ENCODE measurements at regions not wholly inside any gene's neighbourhood (a gene's known extent, or its start where the extent isn't known, plus 50 kb on each side); places are given as distances from the start of the nearest gene placed in this dataset.

DNA sequence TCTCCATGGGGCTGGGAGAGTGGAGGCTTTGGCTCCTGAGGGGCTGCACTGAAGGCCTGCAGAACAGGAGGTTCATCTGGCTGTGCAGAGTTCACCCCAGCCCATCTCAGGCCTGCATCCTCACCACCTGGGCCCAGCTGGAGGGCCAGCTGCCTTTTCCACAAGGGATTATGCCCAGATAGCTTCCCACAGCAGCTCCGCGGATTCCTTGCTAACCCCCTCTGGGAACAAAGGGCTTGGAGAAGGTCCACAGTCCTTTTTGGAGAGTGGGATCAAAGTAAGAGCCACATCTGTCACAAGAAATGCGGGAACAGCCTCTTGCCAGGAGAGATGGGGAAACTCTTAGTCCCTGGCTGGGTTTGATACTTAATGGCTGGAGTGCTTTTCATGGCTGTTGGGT lies 164.7 kb upstream of the RGMA start:
- Histone ChIP-seq H3K4me3 (ENCODE audit: low read depth in 1 of 2, low read length in 2 of 2) (no peak overlapping the region), H3K4me1 (ENCODE audit: control insufficient read depth in 2 of 2, insufficient read depth in 2 of 2, low read length in 1 of 2) (no peaks in the 10 kb centered on the region), H3K36me3 (ENCODE audit: control insufficient read depth in 2 of 2, insufficient read depth in 2 of 2, low read length in 1 of 2) (no peaks in the 10 kb centered on the region), H3K27ac (ENCODE audit: low read depth in 2 of 2, low read length in 1 of 2) (no peak overlapping the region), H3K9me3 (ENCODE audit: control insufficient read depth in 2 of 2, insufficient read depth in 1 of 2, low read depth in 1 of 2, low read length in 1 of 2) (no peaks in the 10 kb centered on the region), H3K27me3 (ENCODE audit: control insufficient read depth in 1 of 2, insufficient read depth in 2 of 2, low read length in 2 of 2) (no peaks in the 10 kb centered on the region)
- WGBS, 2 donors, result 79 to 84% methylated on average over 3 of the region's 3 CpGs

- Histone ChIP-seq H3K4me3 (ENCODE audit: low read depth in 1 of 2, low read length in 2 of 2) (no peak overlapping the region), H3K27me3 (ENCODE audit: control insufficient read depth in 1 of 2, insufficient read depth in 2 of 2, low read length in 2 of 2) (no peaks in the 10 kb centered on the region), H3K27ac (ENCODE audit: low read depth in 2 of 2, low read length in 1 of 2) (no peak overlapping the region), H3K4me1 (ENCODE audit: control insufficient read depth in 2 of 2, insufficient read depth in 2 of 2, low read length in 1 of 2) (no peaks in the 10 kb centered on the region), H3K36me3 (ENCODE audit: control insufficient read depth in 2 of 2, insufficient read depth in 2 of 2, low read length in 1 of 2) (no peaks in the 10 kb centered on the region), H3K9me3 (ENCODE audit: control insufficient read depth in 2 of 2, insufficient read depth in 1 of 2, low read depth in 1 of 2, low read length in 1 of 2) (no peaks in the 10 kb centered on the region)
- 77 to 85% methylated on average over 2 of the region's 2 CpGs for WGBS, 2 donors
These were observed 163.8 kb upstream of the RGMA start for GRCh38 chr15:93252780-93253179.

- H3K36me3 ChIP-seq (ENCODE audit: control insufficient read depth in 2 of 2, insufficient read depth in 2 of 2, low read length in 1 of 2), result no peaks in the 10 kb centered on the region
- no peaks in the 10 kb centered on the region for H3K27me3 ChIP-seq (ENCODE audit: control insufficient read depth in 1 of 2, insufficient read depth in 2 of 2, low read length in 2 of 2)
- 78 to 83% methylated on average over 8 of the region's 8 CpGs for WGBS, 2 donors
- H3K27ac ChIP-seq (ENCODE audit: low read depth in 2 of 2, low read length in 1 of 2), result no peak overlapping the region
- no peak overlapping the region for H3K4me3 ChIP-seq (ENCODE audit: low read depth in 1 of 2, low read length in 2 of 2)
- no peaks in the 10 kb centered on the region for H3K4me1 ChIP-seq (ENCODE audit: control insufficient read depth in 2 of 2, insufficient read depth in 2 of 2, low read length in 1 of 2)
- no peaks in the 10 kb centered on the region for H3K9me3 ChIP-seq (ENCODE audit: control insufficient read depth in 2 of 2, insufficient read depth in 1 of 2, low read depth in 1 of 2, low read length in 1 of 2)
These were observed 161.9 kb upstream of the RGMA start for GRCh38 chr15:93250950-93251349.

- no peak overlapping the region for H3K4me3 ChIP-seq (ENCODE audit: low read depth in 1 of 2, low read length in 2 of 2)
- H3K4me1 ChIP-seq (ENCODE audit: control insufficient read depth in 2 of 2, insufficient read depth in 2 of 2, low read length in 1 of 2), result no peaks in the 10 kb centered on the region
- no peaks in the 10 kb centered on the region for H3K9me3 ChIP-seq (ENCODE audit: control insufficient read depth in 2 of 2, insufficient read depth in 1 of 2, low read depth in 1 of 2, low read length in 1 of 2)
- no peaks in the 10 kb centered on the region for H3K27me3 ChIP-seq (ENCODE audit: control insufficient read depth in 1 of 2, insufficient read depth in 2 of 2, low read length in 2 of 2)
- H3K36me3 ChIP-seq (ENCODE audit: control insufficient read depth in 2 of 2, insufficient read depth in 2 of 2, low read length in 1 of 2), result no peaks in the 10 kb centered on the region
- WGBS, 2 donors, result 60 to 61% methylated on average over 2 of the region's 2 CpGs
- no peak overlapping the region for H3K27ac ChIP-seq (ENCODE audit: low read depth in 2 of 2, low read length in 1 of 2)
These were observed 161.2 kb upstream of the RGMA start for GRCh38 chr15:93250209-93250608.

DNA sequence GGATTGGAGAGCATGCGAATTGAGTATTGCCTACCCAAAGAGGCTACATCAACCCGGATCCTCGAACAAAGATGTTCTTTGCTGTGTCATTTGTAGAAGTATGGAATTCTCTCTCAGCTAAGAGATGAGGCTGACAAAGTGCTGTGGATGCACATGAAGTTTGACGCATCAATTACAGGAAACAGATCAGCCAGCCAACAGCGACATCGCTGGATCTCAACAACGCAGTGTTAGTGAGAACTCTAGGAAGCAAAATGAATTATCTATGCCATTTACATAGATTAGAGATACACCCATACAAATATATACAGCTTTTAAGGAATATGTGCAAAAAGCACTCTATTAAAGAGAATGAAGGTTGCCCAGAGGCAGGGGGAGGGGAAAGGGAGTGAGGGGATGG lies 160.6 kb upstream of the RGMA start:
- Histone ChIP-seq H3K4me3 (ENCODE audit: low read depth in 1 of 2, low read length in 2 of 2) (no peak overlapping the region), H3K27ac (ENCODE audit: low read depth in 2 of 2, low read length in 1 of 2) (no peak overlapping the region), H3K27me3 (ENCODE audit: control insufficient read depth in 1 of 2, insufficient read depth in 2 of 2, low read length in 2 of 2) (no peaks in the 10 kb centered on the region), H3K4me1 (ENCODE audit: control insufficient read depth in 2 of 2, insufficient read depth in 2 of 2, low read length in 1 of 2) (no peaks in the 10 kb centered on the region), H3K36me3 (ENCODE audit: control insufficient read depth in 2 of 2, insufficient read depth in 2 of 2, low read length in 1 of 2) (no peaks in the 10 kb centered on the region), H3K9me3 (ENCODE audit: control insufficient read depth in 2 of 2, insufficient read depth in 1 of 2, low read depth in 1 of 2, low read length in 1 of 2) (no peaks in the 10 kb centered on the region)
- 74 to 81% methylated on average over 7 of the region's 7 CpGs for WGBS, 2 donors

DNA sequence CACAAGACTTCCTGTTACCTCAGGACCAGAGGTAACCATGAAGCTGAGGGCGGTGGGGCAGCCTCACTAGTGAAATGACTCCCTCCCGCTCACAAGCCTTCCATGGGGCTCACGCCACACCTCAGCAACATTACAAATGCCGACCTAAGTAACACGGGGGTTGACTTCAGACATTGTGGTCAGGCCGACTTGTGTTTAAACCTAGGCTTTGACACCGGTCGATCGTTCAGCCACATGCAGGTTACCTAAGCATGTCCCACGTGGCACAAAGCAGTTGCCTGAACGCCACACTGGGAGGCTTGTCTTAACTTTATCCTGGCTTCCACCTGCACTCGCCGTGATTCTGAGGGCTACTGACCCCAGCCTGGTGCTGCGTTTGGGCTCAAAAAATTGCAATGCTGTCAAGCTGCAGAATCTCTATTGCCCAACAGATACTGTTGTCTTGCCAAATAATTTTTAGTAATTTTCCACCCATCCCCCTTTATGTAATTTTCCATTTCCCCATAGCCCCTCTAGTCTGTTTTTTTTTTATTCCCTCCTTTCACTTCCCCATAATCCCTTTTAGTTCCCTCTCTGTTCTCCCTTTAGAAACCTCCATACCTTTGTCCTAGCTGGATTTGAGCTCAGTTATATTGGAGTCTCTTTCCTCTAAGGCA lies 158.6 kb upstream of the RGMA start:
- H3K4me3 ChIP-seq (ENCODE audit: low read depth in 1 of 2, low read length in 2 of 2), result no peak overlapping the region
- H3K27ac ChIP-seq (ENCODE audit: low read depth in 2 of 2, low read length in 1 of 2), result no peak overlapping the region
- no peaks in the 10 kb centered on the region for H3K36me3 ChIP-seq (ENCODE audit: control insufficient read depth in 2 of 2, insufficient read depth in 2 of 2, low read length in 1 of 2)
- 77 to 83% methylated on average over 14 of the region's 14 CpGs for WGBS, 2 donors
- H3K9me3 ChIP-seq (ENCODE audit: control insufficient read depth in 2 of 2, insufficient read depth in 1 of 2, low read depth in 1 of 2, low read length in 1 of 2), result no peaks in the 10 kb centered on the region
- H3K27me3 ChIP-seq (ENCODE audit: control insufficient read depth in 1 of 2, insufficient read depth in 2 of 2, low read length in 2 of 2), result no peaks in the 10 kb centered on the region
- no peaks in the 10 kb centered on the region for H3K4me1 ChIP-seq (ENCODE audit: control insufficient read depth in 2 of 2, insufficient read depth in 2 of 2, low read length in 1 of 2)

DNA sequence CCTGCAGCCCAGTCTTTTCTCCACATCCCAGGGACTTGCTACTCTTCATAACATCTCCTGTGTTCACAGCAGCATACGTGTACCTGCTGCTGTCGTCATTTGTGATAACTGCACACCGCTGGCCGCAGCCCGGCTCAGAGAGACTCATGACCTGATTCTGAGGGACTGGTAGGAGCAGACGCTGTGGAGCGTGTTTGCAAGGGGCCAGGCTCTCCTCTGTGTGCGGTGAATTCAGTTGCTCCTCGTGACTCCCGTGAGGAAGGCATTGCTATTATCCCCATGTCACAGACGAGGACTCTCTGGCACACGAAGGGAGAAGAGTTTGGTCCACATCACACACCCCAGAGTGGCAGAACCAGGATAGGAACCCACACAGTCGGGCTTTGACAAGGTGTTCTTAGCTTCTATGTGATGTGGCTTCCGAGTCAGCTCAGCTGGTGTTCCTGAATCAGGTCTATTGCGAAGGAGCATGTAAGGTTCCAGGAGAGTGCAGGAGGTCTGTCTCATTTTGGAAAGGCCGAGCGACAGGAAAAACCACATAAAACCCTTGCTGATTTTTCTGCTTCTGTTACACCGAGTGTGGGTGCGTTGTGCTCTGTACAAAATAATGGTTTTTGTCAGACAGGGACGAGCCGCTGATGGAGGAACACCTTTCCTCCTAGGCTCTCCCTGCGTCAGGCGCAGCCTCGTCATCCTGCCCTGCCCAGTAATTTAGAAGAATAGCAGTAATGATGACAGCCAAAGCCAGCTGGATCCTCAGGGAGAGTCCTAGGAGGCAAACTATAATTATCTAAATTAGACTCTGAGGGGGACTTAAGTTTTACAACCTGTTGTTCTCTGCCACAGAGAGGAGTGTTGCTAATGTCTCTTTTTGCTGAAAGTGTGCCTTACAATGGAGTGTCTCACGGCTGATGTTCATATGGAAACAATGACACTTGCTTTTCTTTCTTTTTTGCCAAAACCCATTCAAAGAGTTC lies 157.5 kb upstream of the RGMA start:
- Histone ChIP-seq H3K27ac (ENCODE audit: low read depth in 2 of 2, low read length in 1 of 2) (no peak overlapping the region), H3K9me3 (ENCODE audit: control insufficient read depth in 2 of 2, insufficient read depth in 1 of 2, low read depth in 1 of 2, low read length in 1 of 2) (no peaks in the 10 kb centered on the region), H3K27me3 (ENCODE audit: control insufficient read depth in 1 of 2, insufficient read depth in 2 of 2, low read length in 2 of 2) (no peaks in the 10 kb centered on the region), H3K36me3 (ENCODE audit: control insufficient read depth in 2 of 2, insufficient read depth in 2 of 2, low read length in 1 of 2) (no peaks in the 10 kb centered on the region), H3K4me3 (ENCODE audit: low read depth in 1 of 2, low read length in 2 of 2) (no peak overlapping the region), H3K4me1 (ENCODE audit: control insufficient read depth in 2 of 2, insufficient read depth in 2 of 2, low read length in 1 of 2) (no peaks in the 10 kb centered on the region)
- 85 to 88% methylated on average over 25 of the region's 25 CpGs for WGBS, 2 donors

DNA sequence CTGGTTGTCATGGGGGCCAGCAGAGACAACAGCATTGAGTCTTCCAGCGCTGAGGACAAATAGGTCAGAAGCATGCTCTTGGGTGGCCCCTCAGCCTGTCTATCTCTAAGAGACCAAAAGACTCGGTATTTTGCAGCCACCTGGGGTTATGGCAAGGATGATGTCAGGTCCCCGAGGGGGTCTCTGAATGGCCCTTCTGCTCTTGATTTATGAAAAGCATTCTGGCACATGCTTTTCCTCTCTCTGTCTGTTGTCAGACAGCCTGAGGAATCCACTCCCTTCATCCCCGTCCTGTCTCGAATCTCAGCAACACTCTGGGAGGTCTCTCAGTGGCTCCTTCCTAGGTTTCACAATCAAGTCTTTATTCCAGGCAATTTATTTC lies 156.6 kb upstream of the RGMA start:
- no peak overlapping the region for H3K4me3 ChIP-seq (ENCODE audit: low read depth in 1 of 2, low read length in 2 of 2)
- H3K4me1 ChIP-seq (ENCODE audit: control insufficient read depth in 2 of 2, insufficient read depth in 2 of 2, low read length in 1 of 2), result no peaks in the 10 kb centered on the region
- H3K36me3 ChIP-seq (ENCODE audit: control insufficient read depth in 2 of 2, insufficient read depth in 2 of 2, low read length in 1 of 2), result no peaks in the 10 kb centered on the region
- 79 to 80% methylated on average over 5 of the region's 5 CpGs for WGBS, 2 donors
- H3K9me3 ChIP-seq (ENCODE audit: control insufficient read depth in 2 of 2, insufficient read depth in 1 of 2, low read depth in 1 of 2, low read length in 1 of 2), result no peaks in the 10 kb centered on the region
- no peak overlapping the region for H3K27ac ChIP-seq (ENCODE audit: low read depth in 2 of 2, low read length in 1 of 2)
- H3K27me3 ChIP-seq (ENCODE audit: control insufficient read depth in 1 of 2, insufficient read depth in 2 of 2, low read length in 2 of 2), result no peaks in the 10 kb centered on the region

GRCh38 chr15:93244696-93245660 lies 156.0 kb upstream of the RGMA start:
- no peaks in the 10 kb centered on the region for H3K36me3 ChIP-seq (ENCODE audit: control insufficient read depth in 2 of 2, insufficient read depth in 2 of 2, low read length in 1 of 2)
- no peaks in the 10 kb centered on the region for H3K27me3 ChIP-seq (ENCODE audit: control insufficient read depth in 1 of 2, insufficient read depth in 2 of 2, low read length in 2 of 2)
- WGBS, 2 donors, result 92 to 93% methylated on average over 26 of the region's 26 CpGs
- H3K4me1 ChIP-seq (ENCODE audit: control insufficient read depth in 2 of 2, insufficient read depth in 2 of 2, low read length in 1 of 2), result no peaks in the 10 kb centered on the region
- no peaks in the 10 kb centered on the region for H3K9me3 ChIP-seq (ENCODE audit: control insufficient read depth in 2 of 2, insufficient read depth in 1 of 2, low read depth in 1 of 2, low read length in 1 of 2)
- no peak overlapping the region for H3K27ac ChIP-seq (ENCODE audit: low read depth in 2 of 2, low read length in 1 of 2)
- no peak overlapping the region for H3K4me3 ChIP-seq (ENCODE audit: low read depth in 1 of 2, low read length in 2 of 2)

Data from esophagus (tissue), 2 donors.